CD4-positive, alpha-beta T cell treated with Interleukin-2 at 100 ng/mL for 4 hours (primary cell): ENCODE measurements at regions not wholly inside any gene's neighbourhood (a gene's known extent, or its start where the extent isn't known, plus 50 kb on each side); places are given as distances from the start of the nearest gene placed in this dataset.

ENCODE experiments used
- DNase-seq: peaks from one replicate; pipeline ENCODE4 v3.0.0-alpha.2; 2020; ENCODE audit warnings: low spot score

- peak; percentile 12 for DNase-seq
These were observed 55.6 kb upstream of the ALOX12 start for GRCh38 chr17:6940186-6940649.

GRCh38 chr17:6941989-6942388 lies 53.9 kb upstream of the ALOX12 start:
- no peak for DNase-seq

- DNase-seq = no peak
These were observed 52.4 kb upstream of the ALOX12 start for GRCh38 chr17:6943406-6943805.
